DMS 273 (cell line): ENCODE measurements at regions not wholly inside any gene's neighbourhood (a gene's known extent, or its start where the extent isn't known, plus 50 kb on each side); places are given as distances from the start of the nearest gene placed in this dataset.
"Not testable (repeated sequence)": the region's sequence is repeated elsewhere in the genome, so short reads cannot be mapped to it uniquely, and the experiment has no call there.

ENCODE experiments used
- DNase-seq: peaks from one replicate; lab custom pipeline; 2025; ENCODE audit not compliant: unreplicated experiment; lab: John Stamatoyannopoulos, UW

DNA sequence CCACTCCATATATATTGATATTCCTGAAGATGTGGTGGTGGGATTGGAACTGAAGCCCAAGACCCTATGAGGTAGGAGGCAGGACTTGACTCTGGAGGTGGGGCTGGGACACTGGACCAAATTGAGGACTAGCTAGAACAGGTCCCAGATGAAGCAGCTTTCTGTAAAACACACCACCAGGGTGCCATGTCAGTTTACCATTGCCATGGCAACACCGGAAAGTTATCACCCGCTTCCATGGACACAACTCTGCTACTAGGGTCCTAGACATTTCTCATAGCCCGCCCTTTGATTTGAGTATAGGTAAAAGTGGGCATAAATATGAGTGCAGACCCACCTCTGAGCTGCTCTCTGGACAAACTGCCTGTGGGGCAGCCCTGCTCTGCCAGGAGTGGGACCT is 490.5 kb upstream of the PFKP start:
- DNase-seq, result no peak

DNA sequence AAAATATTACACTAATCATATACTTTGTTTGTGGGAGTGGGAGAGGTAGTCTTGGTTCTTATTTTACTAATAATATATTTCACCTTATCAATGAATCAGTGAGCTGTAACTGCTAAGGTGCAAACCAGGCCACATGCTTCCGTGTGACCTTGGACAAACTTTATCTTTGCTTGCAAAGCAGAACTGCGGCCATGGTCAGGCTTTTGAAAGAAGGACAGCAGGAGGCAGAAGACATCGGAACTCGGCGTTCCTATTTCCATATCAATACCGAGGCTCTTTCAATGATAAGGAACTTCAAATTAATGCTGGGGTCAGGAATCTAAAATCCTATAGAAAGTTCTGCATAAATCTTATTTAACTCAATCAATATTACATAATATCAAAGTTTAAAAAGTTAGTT is 491.9 kb upstream of the PFKP start:
- no peak for DNase-seq

DNA sequence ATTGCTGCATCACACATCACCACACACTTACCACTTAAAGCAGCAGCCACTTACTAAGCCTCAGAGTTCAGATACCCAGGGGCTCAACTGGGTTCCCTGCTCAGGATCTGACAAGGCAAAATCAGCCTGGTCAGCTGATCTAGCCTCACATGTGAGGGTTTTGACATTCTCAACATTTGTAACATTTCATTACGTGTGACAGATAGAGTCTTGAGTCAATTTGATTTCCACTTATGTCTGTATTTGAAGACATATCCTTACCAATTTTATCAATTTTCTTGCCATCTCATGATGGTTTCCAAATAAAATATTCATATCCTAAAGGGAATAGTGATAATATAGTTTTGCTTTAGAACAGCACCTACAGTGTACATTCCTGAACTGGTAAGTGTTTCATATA is 494.7 kb upstream of the PFKP start:
- no peak for DNase-seq

DNA sequence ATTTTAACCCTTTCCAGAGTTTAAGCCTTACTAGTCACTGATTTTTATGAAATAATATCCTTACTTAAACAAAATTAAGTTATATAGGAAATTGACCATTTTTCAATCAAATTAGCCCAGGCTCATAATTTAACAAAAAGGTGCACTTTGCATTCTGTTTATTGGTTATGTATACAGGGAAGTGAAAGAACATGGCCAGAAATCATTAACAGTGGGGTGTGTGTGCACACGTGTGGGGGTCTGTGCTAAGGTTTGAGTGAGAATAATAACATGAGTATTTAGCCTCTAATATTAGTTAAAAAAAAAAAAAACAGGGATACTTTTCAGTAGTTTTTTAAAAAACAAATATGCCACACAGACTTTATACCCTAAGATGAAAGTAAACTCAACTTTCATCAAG is 510.5 kb upstream of the PFKP start:
- no peak for DNase-seq

- no peak for DNase-seq
Observed at GRCh38 chr10:2548071-2548470, 519.3 kb upstream of the PFKP start.

GRCh38 chr10:2547606-2548005 is 519.7 kb upstream of the PFKP start:
- no peak for DNase-seq

GRCh38 chr10:2546894-2547293 is 520.5 kb upstream of the PFKP start:
- not testable (repeated sequence) for DNase-seq

DNA sequence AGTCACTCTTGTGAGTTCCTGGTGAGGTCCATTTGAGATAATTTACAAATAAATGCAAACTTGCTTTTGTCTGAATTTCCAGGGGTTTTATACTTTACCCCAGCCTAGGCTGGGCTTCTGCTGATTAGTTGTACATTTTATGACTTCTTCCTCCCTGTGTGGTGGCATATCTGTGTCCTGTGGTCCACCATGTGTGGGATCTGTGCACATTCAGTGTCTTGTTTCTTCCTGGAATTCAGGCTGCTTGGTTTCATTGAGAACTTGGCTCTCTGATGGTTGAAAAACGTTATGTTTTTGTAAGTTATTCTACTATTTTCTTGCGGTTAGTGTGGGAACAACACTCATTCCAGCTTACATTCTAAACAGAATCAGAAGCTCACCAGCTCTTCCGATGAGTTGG is 523.4 kb upstream of the PFKP start:
- DNase-seq, result no peak

GRCh38 chr10:2543142-2543886 is 524.0 kb upstream of the PFKP start:
- DNase-seq, result no peak

DNA sequence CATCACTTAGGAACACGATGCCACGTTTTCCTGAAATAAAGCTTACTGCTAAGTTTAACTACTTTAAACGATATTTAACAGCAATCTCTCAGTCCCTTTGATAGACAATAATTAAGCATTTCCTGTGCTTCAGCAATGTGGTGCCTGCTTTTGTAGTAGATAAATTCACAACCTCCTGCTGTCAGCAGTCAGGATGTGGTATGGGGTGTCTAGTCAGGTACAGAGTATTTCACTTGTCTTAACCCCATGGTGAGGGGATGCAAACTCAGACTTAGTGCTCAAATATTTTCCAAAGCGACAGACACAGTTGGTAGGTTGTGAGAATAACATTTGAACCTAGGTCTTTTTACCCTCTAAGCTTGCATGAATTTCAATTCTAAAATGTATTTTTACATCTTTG is 526.2 kb upstream of the PFKP start:
- DNase-seq, result no peak

DNA sequence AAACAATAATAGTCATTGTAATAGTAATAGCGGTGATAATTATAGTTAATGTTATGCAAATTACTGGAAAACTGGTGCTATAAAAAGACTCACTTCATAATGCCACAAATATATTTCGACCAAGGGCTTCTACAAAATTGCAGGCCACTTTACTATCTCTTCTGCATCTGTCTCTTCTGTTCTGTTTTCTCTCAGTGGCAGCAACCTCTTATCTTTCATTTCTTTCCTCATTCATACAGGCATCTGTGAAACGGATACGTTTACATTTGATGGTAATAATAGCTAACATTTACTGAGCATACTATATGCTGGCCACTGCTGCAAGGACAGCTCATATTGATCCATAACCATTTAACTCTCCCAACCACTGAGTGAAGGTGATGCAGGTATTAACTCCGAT is 537.4 kb upstream of the PFKP start:
- DNase-seq, result no peak

- DNase-seq, result no peak
Observed at GRCh38 chr10:2525781-2526180, 541.6 kb upstream of the PFKP start.

DNA sequence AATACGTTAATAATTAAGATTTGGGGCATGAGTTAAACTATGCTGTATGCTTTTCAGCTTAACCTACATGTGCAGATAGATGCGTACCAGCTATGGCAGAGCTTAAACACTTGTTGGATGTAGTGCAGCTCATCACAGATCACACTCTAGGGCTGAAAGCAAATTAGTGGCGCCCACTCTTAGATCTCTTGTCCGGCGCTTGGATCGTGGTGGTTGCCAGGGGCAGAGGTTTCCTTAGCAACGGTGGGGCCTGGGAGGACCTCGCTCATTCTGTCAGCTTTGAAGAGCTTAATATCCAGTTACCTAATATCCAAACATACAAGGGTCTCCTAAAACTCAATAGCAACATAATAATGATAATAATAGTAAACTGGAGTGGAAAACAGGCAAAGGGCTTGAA is 548.2 kb upstream of the PFKP start:
- no peak for DNase-seq

GRCh38 chr10:2509081-2509531 is 558.2 kb upstream of the PFKP start:
- DNase-seq, result no peak

- DNase-seq, result not testable (repeated sequence)
Observed at GRCh38 chr10:2501366-2501940, 565.9 kb upstream of the PFKP start.

DNA sequence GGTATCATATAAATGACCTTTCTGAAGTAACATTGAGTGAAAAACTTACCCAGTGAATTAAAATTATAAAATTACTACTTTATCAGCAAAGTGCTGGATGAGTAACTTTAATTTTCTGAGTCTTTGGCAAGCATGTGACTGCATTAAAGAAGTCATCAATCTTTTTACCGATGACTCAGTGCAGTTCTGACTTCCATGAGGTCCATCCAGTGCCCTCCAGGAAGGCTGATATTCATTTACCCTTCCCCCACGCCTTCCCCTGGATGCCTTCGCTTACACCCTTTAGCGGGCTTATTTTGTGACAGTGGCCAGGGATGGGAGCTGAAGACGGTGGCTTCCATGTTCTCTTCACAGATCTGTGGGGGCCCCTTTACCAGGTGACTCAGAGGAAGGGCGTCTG is 572.9 kb upstream of the PFKP start:
- no peak for DNase-seq

DNA sequence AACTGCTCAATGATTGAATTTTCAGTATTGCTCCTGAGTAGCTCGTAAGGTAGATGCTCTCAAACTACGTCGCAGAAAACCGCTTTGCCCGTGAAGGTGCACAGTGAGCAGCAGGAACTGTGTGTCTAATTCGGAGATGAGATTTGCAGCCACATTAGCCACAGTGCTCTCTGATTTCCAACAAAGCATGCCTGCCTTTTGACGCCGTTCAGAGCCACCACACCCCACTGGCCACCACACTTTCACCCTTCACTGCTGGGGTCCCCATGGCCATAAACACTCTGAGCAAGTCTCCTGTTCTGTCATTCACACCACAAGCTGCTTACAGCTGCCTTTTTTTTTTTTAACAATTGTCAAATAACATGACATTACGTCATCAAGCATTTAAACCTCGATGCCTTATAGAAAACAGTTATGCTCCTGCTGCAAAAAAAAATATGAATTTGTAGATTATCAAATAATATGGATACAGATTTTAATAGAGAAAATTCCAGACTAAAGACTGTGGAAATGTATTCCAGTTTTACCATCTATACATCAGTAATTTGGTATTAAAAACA is 578.8 kb upstream of the PFKP start:
- DNase-seq, result no peak

- DNase-seq, result no peak
Observed at GRCh38 chr10:2487921-2488320, 579.4 kb upstream of the PFKP start.

DNA sequence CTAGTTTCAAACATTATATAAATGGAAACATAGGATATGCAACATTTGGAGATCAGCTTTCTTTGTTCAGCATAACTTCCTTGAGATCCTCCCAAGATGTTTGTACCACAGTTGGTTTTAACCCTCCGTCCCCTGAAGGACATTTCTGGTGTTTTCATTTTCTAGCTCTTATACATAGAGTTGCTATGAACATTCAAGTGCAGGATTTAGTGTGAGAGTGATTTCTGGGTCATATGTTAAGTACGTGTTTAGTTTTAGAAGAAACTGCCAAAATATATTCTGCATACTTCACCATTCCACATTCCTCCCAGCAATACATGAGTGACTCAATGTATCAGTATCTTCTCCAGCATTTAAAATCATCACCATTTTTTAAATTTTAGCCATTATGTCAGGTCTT is 588.7 kb upstream of the PFKP start:
- no peak for DNase-seq

DNA sequence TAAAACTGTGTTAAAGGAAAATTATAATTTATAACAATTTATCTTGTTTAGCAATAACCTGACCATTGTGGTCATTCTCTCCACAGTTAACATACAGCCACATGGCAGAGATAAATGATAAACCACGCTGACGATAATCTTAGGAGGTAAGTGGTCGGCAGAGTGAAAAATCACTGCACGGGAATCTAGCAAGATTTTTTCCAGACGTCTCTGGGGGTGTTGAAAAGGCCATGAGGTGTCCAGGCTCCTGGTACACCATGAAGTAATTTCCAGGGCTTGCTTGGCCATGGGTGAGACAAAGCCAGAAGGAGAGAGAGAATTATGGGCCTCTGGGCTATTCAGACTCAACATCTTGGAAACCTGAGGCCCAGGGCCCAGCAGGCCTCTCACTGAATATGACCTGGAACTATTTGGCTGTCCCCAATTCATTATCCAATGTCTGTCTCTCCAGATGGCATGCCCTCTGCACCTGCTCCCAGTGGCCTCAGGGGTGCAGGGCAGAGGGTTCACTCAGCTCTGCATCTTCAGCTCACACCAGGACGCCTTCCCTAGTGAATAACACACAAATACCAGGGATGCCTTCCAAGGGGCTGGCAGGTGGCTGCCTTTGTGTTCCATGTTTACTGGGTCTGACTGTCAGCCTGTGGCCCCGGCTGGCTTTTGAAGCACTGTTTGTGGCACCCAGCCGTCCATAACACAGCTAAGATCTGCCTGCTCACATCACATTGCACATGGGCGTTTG is 590.4 kb upstream of the PFKP start:
- no peak for DNase-seq

- no peak for DNase-seq
Observed at GRCh38 chr10:2476218-2476811, 591.0 kb upstream of the PFKP start.
